ENCODE measurements at regions not wholly inside any gene's neighbourhood (a gene's known extent, or its start where the extent isn't known, plus 50 kb on each side); places are given as distances from the start of the nearest gene placed in this dataset.

GRCh38 chr17:79353548-79353947 lies 257.3 kb downstream of the RBFOX3 start:
- TF ChIP-seq ATF1 (CRISPR knock-in tag; IDR thresholded peaks at IDR 0.05) (no peak), CTCF (CRISPR knock-in tag; IDR thresholded peaks at IDR 0.05) (no peak), ISX (CRISPR knock-in tag; conservative IDR thresholded peaks at IDR 0.05) (no peak), GABPA (IDR thresholded peaks at IDR 0.05; ENCODE audit: low read depth, low read length) (no peak), GABPA (CRISPR knock-in tag; IDR thresholded peaks at IDR 0.05; ENCODE audit: low read depth) (no peak), MYC (CRISPR knock-in tag; IDR thresholded peaks at IDR 0.05; ENCODE audit: borderline replicate concordance) (no peak), REST (IDR thresholded peaks at IDR 0.05; ENCODE audit: borderline replicate concordance in 1 of 2, low read depth in 1 of 2, low read length in 2 of 2) (no peak), TCF7L2 (IDR thresholded peaks at IDR 0.05; ENCODE audit: low read depth, low read length) (no peak)

Data from HepG2 (cell line).